Body of pancreas (tissue), 4 donors: ENCODE measurements at regions not wholly inside any gene's neighbourhood (a gene's known extent, or its start where the extent isn't known, plus 50 kb on each side); places are given as distances from the start of the nearest gene placed in this dataset.

Experiments used
- POLR2A ChIP-seq, 3 donors: fragments of 450-650 bp; IDR thresholded peaks; one replicate each; pipeline ENCODE4 v1.6.1; 2016; ENCODE audit warnings: antibody characterized with exemption in 3 of 3, mild to moderate bottlenecking in 2 of 3
- TF ChIP-seq, protein P1 (sequence below), 7 experiments: fragments of 450-650 bp in 4 of 7; fragments of 200-600 bp in 3 of 7; sonication (generic) in 3 of 7; IDR thresholded peaks; one replicate each; pipeline ENCODE4 v1.5.1; 2016 to 2019; ENCODE audit warnings: antibody characterized with exemption in 7 of 7

DNA sequence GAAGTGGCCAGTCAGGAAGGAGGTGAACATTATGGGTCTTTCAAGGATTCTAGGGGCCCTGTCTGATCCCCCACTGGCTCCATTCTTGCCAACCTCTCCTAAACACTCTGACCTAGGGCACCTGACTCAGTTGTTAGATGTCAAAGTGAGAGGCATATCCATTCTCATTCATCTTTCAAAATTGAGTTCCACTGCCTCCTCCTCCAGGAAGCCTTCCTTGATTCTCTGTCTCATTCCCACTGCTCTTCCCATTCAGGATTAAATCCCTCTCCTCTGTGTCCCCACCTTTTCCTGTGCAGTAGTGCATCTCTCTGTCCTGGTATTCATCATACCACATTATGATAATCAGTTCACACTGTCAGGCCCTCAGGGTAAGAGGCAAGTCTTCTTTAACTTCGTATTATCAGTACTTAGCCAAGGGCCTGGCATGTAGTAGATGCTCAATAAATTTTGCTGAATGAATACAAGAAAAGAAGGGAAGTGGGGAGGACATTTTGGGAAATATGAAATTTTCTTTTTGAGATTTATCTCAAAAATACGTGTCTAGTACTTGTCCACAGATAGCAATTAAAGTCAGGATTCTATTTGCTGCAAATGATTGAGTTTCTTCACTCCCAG is 61.8 kb upstream of the ITPKB start:
- TF ChIP-seq POLR2A (IDR thresholded peaks at IDR 0.05), result no peak
- TF ChIP-seq, protein P1, sequence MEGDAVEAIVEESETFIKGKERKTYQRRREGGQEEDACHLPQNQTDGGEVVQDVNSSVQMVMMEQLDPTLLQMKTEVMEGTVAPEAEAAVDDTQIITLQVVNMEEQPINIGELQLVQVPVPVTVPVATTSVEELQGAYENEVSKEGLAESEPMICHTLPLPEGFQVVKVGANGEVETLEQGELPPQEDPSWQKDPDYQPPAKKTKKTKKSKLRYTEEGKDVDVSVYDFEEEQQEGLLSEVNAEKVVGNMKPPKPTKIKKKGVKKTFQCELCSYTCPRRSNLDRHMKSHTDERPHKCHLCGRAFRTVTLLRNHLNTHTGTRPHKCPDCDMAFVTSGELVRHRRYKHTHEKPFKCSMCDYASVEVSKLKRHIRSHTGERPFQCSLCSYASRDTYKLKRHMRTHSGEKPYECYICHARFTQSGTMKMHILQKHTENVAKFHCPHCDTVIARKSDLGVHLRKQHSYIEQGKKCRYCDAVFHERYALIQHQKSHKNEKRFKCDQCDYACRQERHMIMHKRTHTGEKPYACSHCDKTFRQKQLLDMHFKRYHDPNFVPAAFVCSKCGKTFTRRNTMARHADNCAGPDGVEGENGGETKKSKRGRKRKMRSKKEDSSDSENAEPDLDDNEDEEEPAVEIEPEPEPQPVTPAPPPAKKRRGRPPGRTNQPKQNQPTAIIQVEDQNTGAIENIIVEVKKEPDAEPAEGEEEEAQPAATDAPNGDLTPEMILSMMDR (IDR thresholded peaks at IDR 0.05), result no peak
